Renal cortical epithelial cell (primary cell): ENCODE measurements at regions not wholly inside any gene's neighbourhood (a gene's known extent, or its start where the extent isn't known, plus 50 kb on each side); places are given as distances from the start of the nearest gene placed in this dataset.

Experiments
- DNase-seq: peaks from one replicate; pipeline ENCODE4 v3.0.0-alpha.2; 2011; ENCODE audit warnings: low read depth

GRCh38 chr5:132130918-132131715 is 57.5 kb downstream of the CSF2 start:
- DNase-seq: no peak

- DNase-seq: no peak
These were observed 58.5 kb downstream of the CSF2 start for GRCh38 chr5:132132138-132132537.

GRCh38 chr5:132134384-132134783 is 60.8 kb downstream of the CSF2 start:
- peak; percentile 29 for DNase-seq

GRCh38 chr5:132136906-132137305 is 63.3 kb downstream of the CSF2 start:
- no peak for DNase-seq

GRCh38 chr5:132138260-132138659 is 64.7 kb downstream of the CSF2 start:
- DNase-seq: no peak
